Muscle layer of colon (tissue), 2 donors: ENCODE measurements at regions not wholly inside any gene's neighbourhood (a gene's known extent, or its start where the extent isn't known, plus 50 kb on each side); places are given as distances from the start of the nearest gene placed in this dataset.

Experiments used
- H3K27ac ChIP-seq: one replicate; pipeline ENCODE4 v1.7.0; 2013; ENCODE audit warnings: low read depth, mild to moderate bottlenecking, low read length, moderate library complexity
- H3K27me3 ChIP-seq, 2 donors: one replicate each; pipeline ENCODE4 v1.7.0; 2013; ENCODE audit warnings: low read length in 2 of 2, mild to moderate bottlenecking in 2 of 2; ENCODE audit not compliant: insufficient read depth in 2 of 2, control insufficient read depth in 1 of 2
- H3K36me3 ChIP-seq: one replicate; pipeline ENCODE4 v1.7.0; 2013; ENCODE audit warnings: mild to moderate bottlenecking, low read length; ENCODE audit not compliant: insufficient read depth
- H3K4me1 ChIP-seq: one replicate; pipeline ENCODE4 v1.7.0; 2013; ENCODE audit warnings: mild to moderate bottlenecking, low read length; ENCODE audit not compliant: insufficient read depth
- H3K4me3 ChIP-seq, 2 donors: one replicate each; pipeline ENCODE4 v1.7.0; 2013; ENCODE audit warnings: low read length in 2 of 2, low read depth in 1 of 2, mild to moderate bottlenecking in 1 of 2, moderate library complexity in 1 of 2
- H3K9ac ChIP-seq: one replicate; pipeline ENCODE4 v1.7.0; 2013; ENCODE audit warnings: low read length
- H3K9me3 ChIP-seq: one replicate; pipeline ENCODE4 v1.7.0; 2013; ENCODE audit warnings: mild to moderate bottlenecking, low read length
- donor health status: abdominal sarcoma.
- donor health status: Adenocarcinoma of cecum.

- Histone ChIP-seq H3K4me3 (no peak overlapping the region), H3K36me3 (no peaks in the 10 kb centered on the region), H3K9ac (no peak overlapping the region), H3K9me3 (no peaks in the 10 kb centered on the region), H3K27me3 (no peaks in the 10 kb centered on the region), H3K27ac (no peak overlapping the region), H3K4me1 (no peaks in the 10 kb centered on the region)
Observed at GRCh38 chr7:32153006-32153405, 82.8 kb upstream of the PDE1C start.

GRCh38 chr7:32152576-32152975 is 82.4 kb upstream of the PDE1C start:
- H3K4me3 ChIP-seq = no peak overlapping the region
- H3K27ac ChIP-seq = no peak overlapping the region
- no peaks in the 10 kb centered on the region for H3K4me1 ChIP-seq
- H3K9me3 ChIP-seq = no peaks in the 10 kb centered on the region
- no peaks in the 10 kb centered on the region for H3K27me3 ChIP-seq
- no peak overlapping the region for H3K9ac ChIP-seq
- no peaks in the 10 kb centered on the region for H3K36me3 ChIP-seq

GRCh38 chr7:32150589-32150988 is 80.4 kb upstream of the PDE1C start:
- Histone ChIP-seq H3K4me1 (no peaks in the 10 kb centered on the region), H3K9ac (no peak overlapping the region), H3K27me3 (no peaks in the 10 kb centered on the region), H3K4me3 (no peak overlapping the region), H3K27ac (no peak overlapping the region), H3K36me3 (no peaks in the 10 kb centered on the region), H3K9me3 (no peaks in the 10 kb centered on the region)

GRCh38 chr7:32150039-32150438 is 79.8 kb upstream of the PDE1C start:
- Histone ChIP-seq H3K27ac (no peak overlapping the region), H3K4me1 (no peaks in the 10 kb centered on the region), H3K27me3 (no peaks in the 10 kb centered on the region), H3K36me3 (no peaks in the 10 kb centered on the region), H3K9me3 (no peaks in the 10 kb centered on the region), H3K4me3 (no peak overlapping the region), H3K9ac (no peak overlapping the region)

GRCh38 chr7:32147546-32148268 is 77.5 kb upstream of the PDE1C start:
- no peak overlapping the region for H3K27ac ChIP-seq
- H3K27me3 ChIP-seq = no peaks in the 10 kb centered on the region
- H3K4me1 ChIP-seq = no peaks in the 10 kb centered on the region
- H3K36me3 ChIP-seq = no peaks in the 10 kb centered on the region
- H3K9me3 ChIP-seq = no peaks in the 10 kb centered on the region
- H3K9ac ChIP-seq = no peak overlapping the region
- H3K4me3 ChIP-seq = no peak overlapping the region

GRCh38 chr7:32145911-32146310 is 75.7 kb upstream of the PDE1C start:
- Histone ChIP-seq H3K4me1 (no peaks in the 10 kb centered on the region), H3K27me3 (no peaks in the 10 kb centered on the region), H3K4me3 (no peak overlapping the region), H3K9ac (no peak overlapping the region), H3K27ac (no peak overlapping the region), H3K9me3 (no peaks in the 10 kb centered on the region), H3K36me3 (no peaks in the 10 kb centered on the region)

GRCh38 chr7:32144676-32145075 is 74.5 kb upstream of the PDE1C start:
- H3K27me3 ChIP-seq = no peaks in the 10 kb centered on the region
- no peak overlapping the region for H3K9ac ChIP-seq
- no peak overlapping the region for H3K27ac ChIP-seq
- H3K9me3 ChIP-seq = no peaks in the 10 kb centered on the region
- H3K4me1 ChIP-seq = no peaks in the 10 kb centered on the region
- no peaks in the 10 kb centered on the region for H3K36me3 ChIP-seq
- H3K4me3 ChIP-seq = no peak overlapping the region

- Histone ChIP-seq H3K36me3 (no peaks in the 10 kb centered on the region), H3K4me3 (no peak overlapping the region), H3K27ac (no peak overlapping the region), H3K9me3 (no peaks in the 10 kb centered on the region), H3K27me3 (no peaks in the 10 kb centered on the region), H3K9ac (no peak overlapping the region), H3K4me1 (no peaks in the 10 kb centered on the region)
Observed at GRCh38 chr7:32143301-32143700, 73.1 kb upstream of the PDE1C start.

GRCh38 chr7:32142649-32143048 is 72.4 kb upstream of the PDE1C start:
- H3K4me1 ChIP-seq = no peaks in the 10 kb centered on the region
- H3K36me3 ChIP-seq = no peaks in the 10 kb centered on the region
- no peak overlapping the region for H3K9ac ChIP-seq
- no peaks in the 10 kb centered on the region for H3K27me3 ChIP-seq
- no peak overlapping the region for H3K27ac ChIP-seq
- no peak overlapping the region for H3K4me3 ChIP-seq
- no peaks in the 10 kb centered on the region for H3K9me3 ChIP-seq

- Histone ChIP-seq H3K4me1 (no peaks in the 10 kb centered on the region), H3K9ac (no peak overlapping the region), H3K9me3 (no peaks in the 10 kb centered on the region), H3K27ac (no peak overlapping the region), H3K36me3 (no peaks in the 10 kb centered on the region), H3K4me3 (no peak overlapping the region), H3K27me3 (no peaks in the 10 kb centered on the region)
Observed at GRCh38 chr7:32140210-32140939, 70.2 kb upstream of the PDE1C start.

- no peak overlapping the region for H3K27ac ChIP-seq
- H3K9me3 ChIP-seq = no peaks in the 10 kb centered on the region
- H3K4me1 ChIP-seq = no peaks in the 10 kb centered on the region
- H3K27me3 ChIP-seq = no peaks in the 10 kb centered on the region
- H3K4me3 ChIP-seq = no peak overlapping the region
- H3K36me3 ChIP-seq = no peaks in the 10 kb centered on the region
- no peak overlapping the region for H3K9ac ChIP-seq
Observed at GRCh38 chr7:32137059-32137458, 66.9 kb upstream of the PDE1C start.

- Histone ChIP-seq H3K4me1 (no peaks in the 10 kb centered on the region), H3K4me3 (no peak overlapping the region), H3K27me3 (no peaks in the 10 kb centered on the region), H3K9me3 (no peaks in the 10 kb centered on the region), H3K27ac (no peak overlapping the region), H3K9ac (no peak overlapping the region), H3K36me3 (no peaks in the 10 kb centered on the region)
Observed at GRCh38 chr7:32131091-32131490, 60.9 kb upstream of the PDE1C start.
